WTC11 (cell line): ENCODE measurements at regions not wholly inside any gene's neighbourhood (a gene's known extent, or its start where the extent isn't known, plus 50 kb on each side); places are given as distances from the start of the nearest gene placed in this dataset.

ENCODE experiments used
- ATAC-seq: fragments of 200-7000 bp; cut with Tn5 transposase; 2 replicates; pipeline ENCODE4 v1.10.0; 2021; ENCODE audit warnings: mild to moderate bottlenecking, moderate library complexity
- CTCF ChIA-PET: fragments of 300-600 bp; sonication (Branson Sonifier 250); formaldehyde crosslinking; loops from one replicate; lab custom pipeline; 2021; ENCODE audit warnings: antibody characterized with exemption; lab: Charles Lee
- POLR2A ChIA-PET: fragments of 350-600 bp; sonication (Branson Sonifier 250); formaldehyde crosslinking; loops from one replicate; lab custom pipeline; 2021; ENCODE audit warnings: antibody characterized with exemption; lab: Charles Lee
- DNase-seq: peaks from one replicate; pipeline ENCODE4 v3.0.0; 2021; ENCODE audit warnings: low spot score
- H3K27ac Mint-ChIP-seq: 2 replicates; pipeline ENCODE4 v1.8.0; 2021; ENCODE audit warnings: mixed read lengths
- H3K27me3 Mint-ChIP-seq: 2 replicates; pipeline ENCODE4 v1.8.0; 2021; ENCODE audit warnings: low read depth, mild to moderate bottlenecking, moderate library complexity, mixed read lengths
- H3K36me3 Mint-ChIP-seq: 2 replicates; pipeline ENCODE4 v1.8.0; 2021; ENCODE audit warnings: mixed read lengths
- H3K4me1 Mint-ChIP-seq: 2 replicates; pipeline ENCODE4 v1.8.0; 2022; ENCODE audit warnings: mixed read lengths
- H3K4me3 Mint-ChIP-seq: 2 replicates; pipeline ENCODE4 v1.8.0; 2021; ENCODE audit warnings: mild to moderate bottlenecking, moderate library complexity, mixed read lengths
- H3K9me3 Mint-ChIP-seq: 2 replicates; pipeline ENCODE4 v1.8.0; 2021; ENCODE audit warnings: mixed read lengths
- EMX1 ChIP-seq: fragments of 250-450 bp; sonication (Bioruptor Pico); IDR thresholded peaks from 2 replicates; pipeline ENCODE4 v1.8.0; 2021; ENCODE audit warnings: mild to moderate bottlenecking
- FOXP1 ChIP-seq: sonication (generic); formaldehyde crosslinking; IDR thresholded peaks from 2 replicates; pipeline ENCODE4 v1.8.0; 2022; ENCODE audit warnings: missing genetic modification reagents, mild to moderate bottlenecking, moderate library complexity, borderline replicate concordance
- OVOL2 ChIP-seq: fragments of 250-450 bp; sonication (Bioruptor Pico); IDR thresholded peaks from 2 replicates; pipeline ENCODE4 v1.9.0; 2021; ENCODE audit warnings: mild to moderate bottlenecking, borderline replicate concordance
- RORB ChIP-seq: fragments of 250-450 bp; sonication (Bioruptor Pico); IDR thresholded peaks from 2 replicates; pipeline ENCODE4 v1.9.0; 2021; ENCODE audit warnings: mild to moderate bottlenecking
- SMAD4 ChIP-seq: sonication (generic); formaldehyde crosslinking; IDR thresholded peaks from 2 replicates; pipeline ENCODE4 v1.8.0; 2022; ENCODE audit warnings: mild to moderate bottlenecking, missing genetic modification reagents
- SP1 ChIP-seq: sonication (generic); formaldehyde crosslinking; conservative IDR thresholded peaks from 2 replicates; pipeline ENCODE4 v1.8.1; 2022; ENCODE audit warnings: missing genetic modification reagents
- TEAD1 ChIP-seq: sonication (generic); formaldehyde crosslinking; IDR thresholded peaks from 2 replicates; pipeline ENCODE4 v1.8.0; 2022; ENCODE audit warnings: mild to moderate bottlenecking, missing genetic modification reagents
- ZNF396 ChIP-seq: fragments of 250-450 bp; sonication (Bioruptor Pico); IDR thresholded peaks from 2 replicates; pipeline ENCODE4 v1.8.0; 2021; ENCODE audit warnings: mild to moderate bottlenecking, moderate library complexity, borderline replicate concordance
- ZNF416 ChIP-seq: fragments of 250-450 bp; sonication (Bioruptor Pico); IDR thresholded peaks from 2 replicates; pipeline ENCODE4 v1.9.0; 2021; ENCODE audit warnings: mild to moderate bottlenecking, inconsistent platforms
- TF ChIP-seq, protein P1 (sequence below): sonication (generic); formaldehyde crosslinking; IDR thresholded peaks from 2 replicates; pipeline ENCODE4 v1.8.1; 2023; ENCODE audit warnings: mild to moderate bottlenecking, missing genetic modification reagents, moderate library complexity
- TF ChIP-seq, protein P2 (sequence below): sonication (generic); formaldehyde crosslinking; IDR thresholded peaks from 2 replicates; pipeline ENCODE4 v1.8.1; 2022; ENCODE audit warnings: missing genetic modification reagents, borderline replicate concordance
- TF ChIP-seq, protein P3 (sequence below): fragments of 250-450 bp; sonication (Bioruptor Pico); IDR thresholded peaks from 2 replicates; pipeline ENCODE4 v1.9.0; 2021; ENCODE audit warnings: mild to moderate bottlenecking
- TF ChIP-seq, protein P4 (sequence below): fragments of 250-450 bp; sonication (Bioruptor Pico); IDR thresholded peaks from 2 replicates; pipeline ENCODE4 v2.1.2; 2022; ENCODE audit warnings: mild to moderate bottlenecking, moderate library complexity

DNA sequence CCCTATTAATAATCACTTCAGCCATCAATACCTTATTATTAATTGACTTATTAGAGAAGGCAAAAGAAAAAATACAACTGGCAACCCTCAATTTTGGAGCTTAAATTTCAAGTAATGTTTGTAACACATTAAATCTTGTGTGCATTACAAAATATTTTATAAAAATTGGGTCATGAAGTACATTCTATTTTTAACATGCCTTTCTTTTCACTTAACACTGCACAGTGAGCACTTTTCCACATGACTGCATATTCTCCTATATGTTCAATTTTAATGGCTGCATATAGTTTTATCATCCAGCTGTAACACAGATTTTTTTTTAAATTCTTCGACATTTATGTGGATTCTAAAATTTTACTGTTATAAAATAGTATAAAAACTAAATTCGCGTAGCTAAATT is 92.5 kb downstream of the SLC17A6 start (continued):
- TF ChIP-seq ZNF416 (CRISPR knock-in tag), result no peak
- TF ChIP-seq, protein P1, sequence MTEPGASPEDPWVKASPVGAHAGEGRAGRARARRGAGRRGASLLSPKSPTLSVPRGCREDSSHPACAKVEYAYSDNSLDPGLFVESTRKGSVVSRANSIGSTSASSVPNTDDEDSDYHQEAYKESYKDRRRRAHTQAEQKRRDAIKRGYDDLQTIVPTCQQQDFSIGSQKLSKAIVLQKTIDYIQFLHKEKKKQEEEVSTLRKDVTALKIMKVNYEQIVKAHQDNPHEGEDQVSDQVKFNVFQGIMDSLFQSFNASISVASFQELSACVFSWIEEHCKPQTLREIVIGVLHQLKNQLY, result no peak
- no peak for TF ChIP-seq FOXP1
- no peak for TF ChIP-seq RORB (CRISPR knock-in tag)
- no peak for TF ChIP-seq ZNF396 (CRISPR knock-in tag)
- TF ChIP-seq, protein P2, sequence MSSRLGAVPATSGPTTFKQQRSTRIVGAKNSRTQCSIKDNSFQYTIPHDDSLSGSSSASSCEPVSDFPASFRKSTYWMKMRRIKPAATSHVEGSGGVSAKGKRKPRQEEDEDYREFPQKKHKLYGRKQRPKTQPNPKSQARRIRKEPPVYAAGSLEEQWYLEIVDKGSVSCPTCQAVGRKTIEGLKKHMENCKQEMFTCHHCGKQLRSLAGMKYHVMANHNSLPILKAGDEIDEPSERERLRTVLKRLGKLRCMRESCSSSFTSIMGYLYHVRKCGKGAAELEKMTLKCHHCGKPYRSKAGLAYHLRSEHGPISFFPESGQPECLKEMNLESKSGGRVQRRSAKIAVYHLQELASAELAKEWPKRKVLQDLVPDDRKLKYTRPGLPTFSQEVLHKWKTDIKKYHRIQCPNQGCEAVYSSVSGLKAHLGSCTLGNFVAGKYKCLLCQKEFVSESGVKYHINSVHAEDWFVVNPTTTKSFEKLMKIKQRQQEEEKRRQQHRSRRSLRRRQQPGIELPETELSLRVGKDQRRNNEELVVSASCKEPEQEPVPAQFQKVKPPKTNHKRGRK (CRISPR knock-in tag), result no peak
- no peak for TF ChIP-seq EMX1 (CRISPR knock-in tag)
- no peak for TF ChIP-seq TEAD1 (CRISPR knock-in tag)

DNA sequence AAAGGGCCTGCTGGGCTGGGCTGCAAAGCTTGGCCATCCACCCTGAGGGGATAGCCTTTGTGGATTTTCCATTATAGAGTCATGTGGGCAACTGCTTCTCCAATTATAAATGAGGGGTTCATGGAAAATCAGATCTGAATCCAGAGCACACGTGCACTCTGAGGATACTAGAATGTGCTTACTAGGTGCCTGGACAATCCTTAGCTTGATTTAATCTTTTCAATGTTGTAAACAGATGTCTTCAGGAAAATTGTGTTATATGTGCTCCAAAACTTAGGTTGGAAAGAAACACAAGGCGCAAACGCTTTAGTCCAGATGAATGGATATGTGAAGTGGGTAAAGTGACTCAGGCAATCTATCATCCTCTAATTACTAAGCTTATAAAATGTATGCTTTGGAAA is 92.0 kb downstream of the SLC17A6 start:
- H3K27ac Mint-ChIP-seq, result no peak overlapping the region
- no peak overlapping the region for H3K4me3 Mint-ChIP-seq
- no peaks in the 10 kb centered on the region for H3K36me3 Mint-ChIP-seq
- peaks cover 8% of the 10 kb centered on the region for H3K27me3 Mint-ChIP-seq
- ATAC-seq (no peak), DNase-seq (no peak)
- TF ChIP-seq, protein P3, sequence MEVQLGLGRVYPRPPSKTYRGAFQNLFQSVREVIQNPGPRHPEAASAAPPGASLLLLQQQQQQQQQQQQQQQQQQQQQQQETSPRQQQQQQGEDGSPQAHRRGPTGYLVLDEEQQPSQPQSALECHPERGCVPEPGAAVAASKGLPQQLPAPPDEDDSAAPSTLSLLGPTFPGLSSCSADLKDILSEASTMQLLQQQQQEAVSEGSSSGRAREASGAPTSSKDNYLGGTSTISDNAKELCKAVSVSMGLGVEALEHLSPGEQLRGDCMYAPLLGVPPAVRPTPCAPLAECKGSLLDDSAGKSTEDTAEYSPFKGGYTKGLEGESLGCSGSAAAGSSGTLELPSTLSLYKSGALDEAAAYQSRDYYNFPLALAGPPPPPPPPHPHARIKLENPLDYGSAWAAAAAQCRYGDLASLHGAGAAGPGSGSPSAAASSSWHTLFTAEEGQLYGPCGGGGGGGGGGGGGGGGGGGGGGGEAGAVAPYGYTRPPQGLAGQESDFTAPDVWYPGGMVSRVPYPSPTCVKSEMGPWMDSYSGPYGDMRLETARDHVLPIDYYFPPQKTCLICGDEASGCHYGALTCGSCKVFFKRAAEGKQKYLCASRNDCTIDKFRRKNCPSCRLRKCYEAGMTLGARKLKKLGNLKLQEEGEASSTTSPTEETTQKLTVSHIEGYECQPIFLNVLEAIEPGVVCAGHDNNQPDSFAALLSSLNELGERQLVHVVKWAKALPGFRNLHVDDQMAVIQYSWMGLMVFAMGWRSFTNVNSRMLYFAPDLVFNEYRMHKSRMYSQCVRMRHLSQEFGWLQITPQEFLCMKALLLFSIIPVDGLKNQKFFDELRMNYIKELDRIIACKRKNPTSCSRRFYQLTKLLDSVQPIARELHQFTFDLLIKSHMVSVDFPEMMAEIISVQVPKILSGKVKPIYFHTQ, result no peak
- TF ChIP-seq OVOL2 (CRISPR knock-in tag) (no peak), SP1 (CRISPR knock-in tag) (no peak), SMAD4 (no peak)
- TF ChIP-seq, protein P4, sequence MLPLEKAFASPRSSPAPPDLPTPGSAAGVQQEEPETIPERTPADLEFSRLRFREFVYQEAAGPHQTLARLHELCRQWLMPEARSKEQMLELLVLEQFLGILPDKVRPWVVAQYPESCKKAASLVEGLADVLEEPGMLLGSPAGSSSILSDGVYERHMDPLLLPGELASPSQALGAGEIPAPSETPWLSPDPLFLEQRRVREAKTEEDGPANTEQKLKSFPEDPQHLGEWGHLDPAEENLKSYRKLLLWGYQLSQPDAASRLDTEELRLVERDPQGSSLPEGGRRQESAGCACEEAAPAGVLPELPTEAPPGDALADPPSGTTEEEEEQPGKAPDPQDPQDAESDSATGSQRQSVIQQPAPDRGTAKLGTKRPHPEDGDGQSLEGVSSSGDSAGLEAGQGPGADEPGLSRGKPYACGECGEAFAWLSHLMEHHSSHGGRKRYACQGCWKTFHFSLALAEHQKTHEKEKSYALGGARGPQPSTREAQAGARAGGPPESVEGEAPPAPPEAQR (CRISPR knock-in tag), result no peak
- H3K9me3 Mint-ChIP-seq, result peaks cover 7% of the 10 kb centered on the region
- ChIA-PET POLR2A (no interaction called here), CTCF (no interaction called here)
- peaks cover 23% of the 10 kb centered on the region for H3K4me1 Mint-ChIP-seq
